NCI-H524 treated with DMSO at 0.1 percent for 48 hours (cell line): ENCODE measurements at regions not wholly inside any gene's neighbourhood (a gene's known extent, or its start where the extent isn't known, plus 50 kb on each side); places are given as distances from the start of the nearest gene placed in this dataset.
A peak's percentile ranks its signal among the peaks of the same experiment; 100 is the strongest.
"Not testable (repeated sequence)": the region's sequence is repeated elsewhere in the genome, so short reads cannot be mapped to it uniquely, and the experiment has no call there.

Experiments used
- DNase-seq: peaks from one replicate; lab custom pipeline; 2025; lab: John Stamatoyannopoulos, UW

GRCh38 chr2:167843657-167844056 lies 403.7 kb downstream of the STK39 start:
- no peak for DNase-seq

GRCh38 chr2:167843217-167843616 lies 404.2 kb downstream of the STK39 start:
- no peak for DNase-seq

GRCh38 chr2:167842047-167842446 lies 405.3 kb downstream of the STK39 start:
- DNase-seq: no peak

- DNase-seq: not testable (repeated sequence)
Observed at GRCh38 chr2:167835290-167835689, 412.1 kb downstream of the STK39 start.

GRCh38 chr2:167834707-167835106 lies 412.7 kb downstream of the STK39 start:
- no peak for DNase-seq

- DNase-seq: no peak
Observed at GRCh38 chr2:167833294-167833693, 414.1 kb downstream of the STK39 start.

- DNase-seq: no peak
Observed at GRCh38 chr2:167832868-167833287, 414.5 kb downstream of the STK39 start.

GRCh38 chr2:167827352-167828097 lies 419.9 kb downstream of the STK39 start:
- DNase-seq: no peak

GRCh38 chr2:167826906-167827305 lies 420.5 kb downstream of the STK39 start:
- DNase-seq: no peak

- no peak for DNase-seq
Observed at GRCh38 chr2:167825664-167826063, 421.7 kb downstream of the STK39 start.

- peak; percentile 26 for DNase-seq
Observed at GRCh38 chr2:167822690-167823465, 424.5 kb downstream of the STK39 start.

- DNase-seq: no peak
Observed at GRCh38 chr2:167820488-167820887, 426.9 kb downstream of the STK39 start.

- no peak for DNase-seq
Observed at GRCh38 chr2:167818521-167818920, 428.9 kb downstream of the STK39 start.

GRCh38 chr2:167817908-167818307 lies 429.5 kb downstream of the STK39 start:
- DNase-seq: no peak

- DNase-seq: no peak
Observed at GRCh38 chr2:167817422-167817821, 430.0 kb downstream of the STK39 start.

- DNase-seq: no peak
Observed at GRCh38 chr2:167816874-167817290, 430.5 kb downstream of the STK39 start.

GRCh38 chr2:167814881-167815718 lies 432.3 kb downstream of the STK39 start:
- no peak for DNase-seq

- DNase-seq: not testable (repeated sequence)
Observed at GRCh38 chr2:167814482-167814880, 432.9 kb downstream of the STK39 start.

- not testable (repeated sequence) for DNase-seq
Observed at GRCh38 chr2:167809799-167810198, 437.6 kb downstream of the STK39 start.

- no peak for DNase-seq
Observed at GRCh38 chr2:167803449-167803988, 443.9 kb downstream of the STK39 start.

GRCh38 chr2:167794554-167795255 lies 452.7 kb downstream of the STK39 start:
- DNase-seq: no peak
